DOHH2 (cell line): ENCODE measurements at regions not wholly inside any gene's neighbourhood (a gene's known extent, or its start where the extent isn't known, plus 50 kb on each side); places are given as distances from the start of the nearest gene placed in this dataset.

Source experiments
- EZH2phosphoT487 ChIP-seq: fragments of 200-600 bp; sonication (generic); IDR thresholded peaks from 2 replicates; pipeline ENCODE4 v1.6.1; 2017; ENCODE audit warnings: borderline replicate concordance, mild to moderate bottlenecking, antibody characterized with exemption, low read length, moderate library complexity, mixed read lengths
- TF ChIP-seq, protein P1 (sequence below): fragments of 200-600 bp; sonication (generic); IDR thresholded peaks from one replicate; pipeline ENCODE4 v1.5.1; 2014; ENCODE audit warnings: antibody characterized with exemption, mild to moderate bottlenecking, low read depth, low read length; ENCODE audit not compliant: poor library complexity, severe bottlenecking

DNA sequence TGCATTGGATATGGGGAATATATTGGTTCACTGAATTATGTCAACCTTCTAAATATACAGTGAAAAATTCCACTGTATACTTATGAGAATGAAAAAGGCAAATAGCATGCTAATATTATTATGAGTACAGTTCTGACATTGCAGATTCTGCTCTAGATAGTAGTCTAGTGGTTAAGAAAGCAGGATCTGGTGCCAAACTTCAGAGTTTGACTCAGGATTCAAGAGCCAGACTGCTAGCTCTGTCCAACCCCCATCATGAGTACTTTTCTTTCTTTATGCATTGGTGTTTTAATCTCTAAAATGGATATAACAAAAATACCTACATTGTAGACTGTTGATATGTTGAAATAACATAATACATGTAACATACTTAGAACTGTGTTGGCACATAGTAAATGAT, 57.3 kb upstream of the PLSCR4 start:
- TF ChIP-seq, protein P1, sequence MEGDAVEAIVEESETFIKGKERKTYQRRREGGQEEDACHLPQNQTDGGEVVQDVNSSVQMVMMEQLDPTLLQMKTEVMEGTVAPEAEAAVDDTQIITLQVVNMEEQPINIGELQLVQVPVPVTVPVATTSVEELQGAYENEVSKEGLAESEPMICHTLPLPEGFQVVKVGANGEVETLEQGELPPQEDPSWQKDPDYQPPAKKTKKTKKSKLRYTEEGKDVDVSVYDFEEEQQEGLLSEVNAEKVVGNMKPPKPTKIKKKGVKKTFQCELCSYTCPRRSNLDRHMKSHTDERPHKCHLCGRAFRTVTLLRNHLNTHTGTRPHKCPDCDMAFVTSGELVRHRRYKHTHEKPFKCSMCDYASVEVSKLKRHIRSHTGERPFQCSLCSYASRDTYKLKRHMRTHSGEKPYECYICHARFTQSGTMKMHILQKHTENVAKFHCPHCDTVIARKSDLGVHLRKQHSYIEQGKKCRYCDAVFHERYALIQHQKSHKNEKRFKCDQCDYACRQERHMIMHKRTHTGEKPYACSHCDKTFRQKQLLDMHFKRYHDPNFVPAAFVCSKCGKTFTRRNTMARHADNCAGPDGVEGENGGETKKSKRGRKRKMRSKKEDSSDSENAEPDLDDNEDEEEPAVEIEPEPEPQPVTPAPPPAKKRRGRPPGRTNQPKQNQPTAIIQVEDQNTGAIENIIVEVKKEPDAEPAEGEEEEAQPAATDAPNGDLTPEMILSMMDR, result no peak
- TF ChIP-seq EZH2phosphoT487, result no peak
